DOHH2 (cell line): ENCODE measurements at regions not wholly inside any gene's neighbourhood (a gene's known extent, or its start where the extent isn't known, plus 50 kb on each side); places are given as distances from the start of the nearest gene placed in this dataset.

Source experiments
- H3F3A ChIP-seq: fragments of 200-600 bp; sonication (generic), shearing (Covaris generic); 2 replicates; pipeline ENCODE4 v1.6.0; 2016; ENCODE audit warnings: antibody characterized with exemption, mild to moderate bottlenecking; ENCODE audit not compliant: control insufficient read depth, insufficient read depth
- H3K27ac ChIP-seq: fragments of 200-600 bp; sonication (generic); 2 replicates; pipeline ENCODE4 v1.5.1; 2014; ENCODE audit warnings: low read depth, mild to moderate bottlenecking, low read length, moderate library complexity
- H3K27me3 ChIP-seq: fragments of 200-600 bp; sonication (generic); 2 replicates; pipeline ENCODE4 v1.6.1; 2014; ENCODE audit warnings: mild to moderate bottlenecking, low read length, mixed read lengths; ENCODE audit not compliant: control insufficient read depth
- H3K36me3 ChIP-seq: fragments of 200-600 bp; sonication (generic); 2 replicates; pipeline ENCODE4 v1.6.1; 2014; ENCODE audit warnings: mild to moderate bottlenecking, low read length, moderate library complexity, mixed read lengths; ENCODE audit not compliant: control insufficient read depth
- H3K4me1 ChIP-seq: fragments of 200-600 bp; sonication (generic); 2 replicates; pipeline ENCODE4 v1.6.1; 2014; ENCODE audit warnings: mild to moderate bottlenecking, low read length, mixed read lengths; ENCODE audit not compliant: control insufficient read depth
- H3K4me2 ChIP-seq: fragments of 200-600 bp; sonication (generic); 2 replicates; pipeline ENCODE4 v1.6.0; 2014; ENCODE audit warnings: mild to moderate bottlenecking, low read length, moderate library complexity
- H3K4me3 ChIP-seq: fragments of 200-600 bp; sonication (generic); 2 replicates; pipeline ENCODE4 v1.5.1; 2014; ENCODE audit warnings: mild to moderate bottlenecking, low read length, mixed read lengths
- H3K79me2 ChIP-seq: fragments of 200-600 bp; sonication (generic); 2 replicates; pipeline ENCODE4 v1.6.1; 2014; ENCODE audit warnings: mild to moderate bottlenecking, low read length, mixed read lengths; ENCODE audit not compliant: control insufficient read depth
- H3K9me2 ChIP-seq: fragments of 200-600 bp; sonication (generic); replicated peaks from 2 replicates; pipeline ENCODE4 v1.6.1; 2014; ENCODE audit warnings: mild to moderate bottlenecking, low read length, mixed read lengths; ENCODE audit not compliant: control insufficient read depth
- H3K9me3 ChIP-seq: fragments of 200-600 bp; sonication (generic); 2 replicates; pipeline ENCODE4 v1.6.1; 2014; ENCODE audit warnings: antibody characterized with exemption, low read length, mixed read lengths; ENCODE audit not compliant: control insufficient read depth, insufficient read depth
- H4K20me1 ChIP-seq: fragments of 200-600 bp; sonication (generic); 2 replicates; pipeline ENCODE4 v1.6.0; 2014; ENCODE audit warnings: low read depth, mild to moderate bottlenecking, antibody characterized with exemption, low read length, moderate library complexity; ENCODE audit not compliant: control insufficient read depth, insufficient read depth
- CTCF ChIP-seq: fragments of 200-600 bp; sonication (generic); IDR thresholded peaks from one replicate; pipeline ENCODE4 v1.5.1; 2014; ENCODE audit warnings: antibody characterized with exemption, mild to moderate bottlenecking, low read depth, low read length; ENCODE audit not compliant: poor library complexity, severe bottlenecking
- EZH2phosphoT487 ChIP-seq: fragments of 200-600 bp; sonication (generic); IDR thresholded peaks from 2 replicates; pipeline ENCODE4 v1.6.1; 2017; ENCODE audit warnings: borderline replicate concordance, mild to moderate bottlenecking, antibody characterized with exemption, low read length, moderate library complexity, mixed read lengths

- Histone ChIP-seq H3K4me3 (no peak overlapping the region), H3K4me1 (no peaks in the 10 kb centered on the region), H3K79me2 (no peaks in the 10 kb centered on the region), H3K27me3 (no peaks in the 10 kb centered on the region), H3K9me3 (no peaks in the 10 kb centered on the region), H3K27ac (no peak overlapping the region), H3K36me3 (no peaks in the 10 kb centered on the region), H3K9me2 (no peaks in the 10 kb centered on the region), H3K4me2 (no peak overlapping the region), H3F3A (no peaks in the 10 kb centered on the region), H4K20me1 (no peaks in the 10 kb centered on the region)
- no peak for TF ChIP-seq EZH2phosphoT487
- no peak for TF ChIP-seq CTCF
These were observed 309.8 kb upstream of the DCBLD2 start for GRCh38 chr3:99211309-99211708.

GRCh38 chr3:99199021-99199420 lies 297.5 kb upstream of the DCBLD2 start:
- no peaks in the 10 kb centered on the region for H4K20me1 ChIP-seq
- no peaks in the 10 kb centered on the region for H3K9me2 ChIP-seq
- no peaks in the 10 kb centered on the region for H3F3A ChIP-seq
- no peaks in the 10 kb centered on the region; the same call in 1 of the 2 replicates for H3K9me3 ChIP-seq
- TF ChIP-seq CTCF = no peak
- no peaks in the 10 kb centered on the region for H3K27me3 ChIP-seq
- H3K4me1 ChIP-seq = no peaks in the 10 kb centered on the region
- H3K4me3 ChIP-seq = no peak overlapping the region
- no peak overlapping the region for H3K27ac ChIP-seq
- H3K4me2 ChIP-seq = no peak overlapping the region
- H3K79me2 ChIP-seq = no peaks in the 10 kb centered on the region
- H3K36me3 ChIP-seq = no peaks in the 10 kb centered on the region

GRCh38 chr3:99191186-99191585 lies 289.7 kb upstream of the DCBLD2 start:
- Histone ChIP-seq H4K20me1 (no peaks in the 10 kb centered on the region), H3F3A (no peaks in the 10 kb centered on the region), H3K9me2 (no peaks in the 10 kb centered on the region), H3K27ac (no peak overlapping the region), H3K27me3 (no peaks in the 10 kb centered on the region), H3K9me3 (no peaks in the 10 kb centered on the region; the same call in 1 of the 2 replicates), H3K4me1 (no peaks in the 10 kb centered on the region), H3K79me2 (no peaks in the 10 kb centered on the region), H3K4me2 (no peak overlapping the region), H3K4me3 (no peak overlapping the region), H3K36me3 (no peaks in the 10 kb centered on the region)
- TF ChIP-seq EZH2phosphoT487 = no peak
- TF ChIP-seq CTCF = no peak

GRCh38 chr3:99188936-99189335 lies 287.4 kb upstream of the DCBLD2 start:
- H3K4me1 ChIP-seq = no peaks in the 10 kb centered on the region
- H3K9me2 ChIP-seq = no peaks in the 10 kb centered on the region
- H3K79me2 ChIP-seq = no peaks in the 10 kb centered on the region
- no peaks in the 10 kb centered on the region for H3K36me3 ChIP-seq
- no peak overlapping the region for H3K4me2 ChIP-seq
- H4K20me1 ChIP-seq = no peaks in the 10 kb centered on the region
- no peaks in the 10 kb centered on the region for H3K27me3 ChIP-seq
- TF ChIP-seq CTCF (no peak), EZH2phosphoT487 (no peak)
- H3K27ac ChIP-seq = no peak overlapping the region
- H3K4me3 ChIP-seq = no peak overlapping the region
- H3F3A ChIP-seq = no peaks in the 10 kb centered on the region
- no peaks in the 10 kb centered on the region for H3K9me3 ChIP-seq
